Right lobe of liver (tissue), 4 donors: ENCODE measurements at regions not wholly inside any gene's neighbourhood (a gene's known extent, or its start where the extent isn't known, plus 50 kb on each side); places are given as distances from the start of the nearest gene placed in this dataset.

Source experiments
- POLR2A ChIP-seq: fragments of 450-650 bp; IDR thresholded peaks from one replicate; pipeline ENCODE4 v1.6.1; 2017; ENCODE audit warnings: antibody characterized with exemption, mild to moderate bottlenecking
- TF ChIP-seq, protein P1 (sequence below), 4 donors: fragments of 200-600 bp in 3 of 4; fragments of 450-650 bp in 1 of 4; IDR thresholded peaks; one replicate each; pipeline versions ENCODE4 v1.5.1 to v1.8.0; 2016 to 2022; ENCODE audit warnings: antibody characterized with exemption in 4 of 4, mild to moderate bottlenecking in 2 of 4
- donor health status: DM: no; HTN: no; CAD: no.
- donor health status: DM: no; HTN: no; CAD: no.
- donor health status: DM: no; HTN: yes; CAD: no.

DNA sequence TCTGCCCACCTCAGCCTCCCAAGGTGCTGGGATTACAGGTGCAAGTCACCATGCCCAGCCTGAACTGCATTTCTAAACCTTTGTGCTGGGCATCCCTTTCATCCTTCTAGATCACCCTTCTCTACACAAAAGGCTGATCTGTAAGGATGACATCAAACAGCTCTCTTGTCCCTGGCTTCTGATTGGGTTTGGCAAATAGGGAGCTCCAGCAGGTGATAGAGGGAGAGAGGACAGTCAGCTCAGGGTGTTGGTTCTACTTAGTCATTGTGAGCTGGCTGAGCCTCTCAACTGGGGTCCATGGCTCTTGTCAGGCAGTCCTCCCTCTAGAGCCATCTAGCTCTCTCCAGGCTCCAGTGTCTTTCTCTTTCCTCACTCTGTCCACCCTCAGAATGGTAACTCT is 237.6 kb upstream of the JARID2 start:
- no peak for TF ChIP-seq POLR2A
- TF ChIP-seq, protein P1, sequence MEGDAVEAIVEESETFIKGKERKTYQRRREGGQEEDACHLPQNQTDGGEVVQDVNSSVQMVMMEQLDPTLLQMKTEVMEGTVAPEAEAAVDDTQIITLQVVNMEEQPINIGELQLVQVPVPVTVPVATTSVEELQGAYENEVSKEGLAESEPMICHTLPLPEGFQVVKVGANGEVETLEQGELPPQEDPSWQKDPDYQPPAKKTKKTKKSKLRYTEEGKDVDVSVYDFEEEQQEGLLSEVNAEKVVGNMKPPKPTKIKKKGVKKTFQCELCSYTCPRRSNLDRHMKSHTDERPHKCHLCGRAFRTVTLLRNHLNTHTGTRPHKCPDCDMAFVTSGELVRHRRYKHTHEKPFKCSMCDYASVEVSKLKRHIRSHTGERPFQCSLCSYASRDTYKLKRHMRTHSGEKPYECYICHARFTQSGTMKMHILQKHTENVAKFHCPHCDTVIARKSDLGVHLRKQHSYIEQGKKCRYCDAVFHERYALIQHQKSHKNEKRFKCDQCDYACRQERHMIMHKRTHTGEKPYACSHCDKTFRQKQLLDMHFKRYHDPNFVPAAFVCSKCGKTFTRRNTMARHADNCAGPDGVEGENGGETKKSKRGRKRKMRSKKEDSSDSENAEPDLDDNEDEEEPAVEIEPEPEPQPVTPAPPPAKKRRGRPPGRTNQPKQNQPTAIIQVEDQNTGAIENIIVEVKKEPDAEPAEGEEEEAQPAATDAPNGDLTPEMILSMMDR (IDR thresholded peaks at IDR 0.05) = no peak
